Neural cell (in vitro differentiated cells): ENCODE measurements at regions not wholly inside any gene's neighbourhood (a gene's known extent, or its start where the extent isn't known, plus 50 kb on each side); places are given as distances from the start of the nearest gene placed in this dataset.

Experiments
- H2AFZ ChIP-seq: fragments of 200-600, 300-800 bp; sonication (generic), shearing (Covaris generic); 2 replicates; pipeline ENCODE4 v1.6.0; 2014; ENCODE audit warnings: low read depth, mild to moderate bottlenecking, antibody characterized with exemption, low read length, moderate library complexity
- H3F3A ChIP-seq: fragments of 200-600 bp; shearing (Covaris generic); 2 replicates; pipeline ENCODE4 v1.6.1; 2016; ENCODE audit warnings: mild to moderate bottlenecking, moderate library complexity, mixed read lengths, antibody characterized with exemption, low read length; ENCODE audit not compliant: insufficient read depth, poor library complexity, severe bottlenecking
- H3K27ac ChIP-seq: fragments of 200-600, 300-800 bp; sonication (generic), shearing (Covaris generic); 2 replicates; pipeline ENCODE4 v1.5.1; 2014; ENCODE audit warnings: mild to moderate bottlenecking, low read length, moderate library complexity
- H3K27me3 ChIP-seq: fragments of 300-800, 200-600 bp; sonication (generic), shearing (Covaris generic); 2 replicates; pipeline ENCODE4 v1.6.0; 2014; ENCODE audit warnings: mild to moderate bottlenecking, low read depth, low read length, moderate library complexity; ENCODE audit not compliant: insufficient read depth
- H3K36me3 ChIP-seq: fragments of 300-800, 200-600 bp; sonication (generic), shearing (Covaris generic); 2 replicates; pipeline ENCODE4 v1.5.1; 2014; ENCODE audit warnings: mild to moderate bottlenecking, antibody characterized with exemption, low read length, moderate library complexity; ENCODE audit not compliant: insufficient read depth
- H3K4me2 ChIP-seq: fragments of 300-800, 200-600 bp; sonication (generic), shearing (Covaris generic); 2 replicates; pipeline ENCODE4 v1.6.0; 2014; ENCODE audit warnings: mild to moderate bottlenecking, low read length
- H3K4me3 ChIP-seq: fragments of 300-800, 200-600 bp; sonication (generic), shearing (Covaris generic); 2 replicates; pipeline ENCODE4 v1.5.1; 2014; ENCODE audit warnings: mild to moderate bottlenecking, low read length, moderate library complexity
- H3K79me2 ChIP-seq: fragments of 200-600 bp; shearing (Covaris generic); replicated peaks from 2 replicates; pipeline ENCODE4 v1.6.0; 2014; ENCODE audit warnings: mild to moderate bottlenecking, low read length, moderate library complexity; ENCODE audit not compliant: insufficient read depth
- H3K9ac ChIP-seq: fragments of 300-800, 200-600 bp; sonication (generic), shearing (Covaris generic); 2 replicates; pipeline ENCODE4 v1.6.1; 2016; ENCODE audit warnings: mild to moderate bottlenecking, low read length, mixed read lengths
- H3K9me2 ChIP-seq: fragments of 200-600 bp; shearing (Covaris generic); 2 replicates; pipeline ENCODE4 v1.6.1; 2016; ENCODE audit warnings: mild to moderate bottlenecking, low read length, mixed read lengths; ENCODE audit not compliant: insufficient read depth
- H3K9me3 ChIP-seq: fragments of 200-600, 300-800 bp; sonication (generic), shearing (Covaris generic); 2 replicates; pipeline ENCODE4 v1.6.1; 2016; ENCODE audit warnings: mild to moderate bottlenecking, mixed run types, low read length, moderate library complexity, mixed read lengths
- H4K20me1 ChIP-seq: fragments of 200-600 bp; shearing (Covaris generic); 2 replicates; pipeline ENCODE4 v1.6.1; 2016; ENCODE audit warnings: mild to moderate bottlenecking, mixed run types; ENCODE audit not compliant: insufficient read depth
- EP300 ChIP-seq: fragments of 450-650 bp; conservative IDR thresholded peaks from 2 replicates; pipeline ENCODE4 v1.6.1; 2014; ENCODE audit warnings: antibody characterized with exemption, mild to moderate bottlenecking, moderate library complexity; ENCODE audit not compliant: poor library complexity, severe bottlenecking
- EZH2 ChIP-seq: fragments of 200-600, 300-800 bp; shearing (Covaris generic), sonication (generic); IDR thresholded peaks from 2 replicates; pipeline ENCODE4 v1.6.1; 2014; ENCODE audit warnings: antibody characterized with exemption, low read length, borderline replicate concordance, mild to moderate bottlenecking; ENCODE audit not compliant: insufficient read depth, poor library complexity, severe bottlenecking
- MXI1 ChIP-seq: fragments of 450-650 bp; conservative IDR thresholded peaks from 2 replicates; pipeline ENCODE4 v1.6.1; 2014; ENCODE audit warnings: antibody characterized with exemption, mild to moderate bottlenecking; ENCODE audit not compliant: poor library complexity, severe bottlenecking
- POLR2AphosphoS5 ChIP-seq: IDR thresholded peaks from 2 replicates; pipeline ENCODE4 v1.6.1; 2012
- RAD21 ChIP-seq: fragments of 450-650 bp; conservative IDR thresholded peaks from 2 replicates; pipeline ENCODE4 v1.6.1; 2014; ENCODE audit warnings: antibody characterized with exemption, mild to moderate bottlenecking, moderate library complexity
- SMC3 ChIP-seq: fragments of 450-650 bp; conservative IDR thresholded peaks from 2 replicates; pipeline ENCODE4 v1.6.1; 2014; ENCODE audit warnings: antibody characterized with exemption, mild to moderate bottlenecking, moderate library complexity; ENCODE audit not compliant: poor library complexity
- TAF1 ChIP-seq: IDR thresholded peaks from 2 replicates; pipeline ENCODE4 v1.6.1; 2012; ENCODE audit warnings: low read depth
- TF ChIP-seq, protein P1 (sequence below): fragments of 450-650 bp; IDR thresholded peaks from 2 replicates; pipeline ENCODE4 v1.5.1; 2014; ENCODE audit warnings: antibody characterized with exemption, mild to moderate bottlenecking, moderate library complexity; ENCODE audit not compliant: poor library complexity, severe bottlenecking
- TF ChIP-seq, protein P2 (sequence below): IDR thresholded peaks from 2 replicates; pipeline ENCODE4 v1.6.1; 2012; ENCODE audit warnings: borderline replicate concordance

DNA sequence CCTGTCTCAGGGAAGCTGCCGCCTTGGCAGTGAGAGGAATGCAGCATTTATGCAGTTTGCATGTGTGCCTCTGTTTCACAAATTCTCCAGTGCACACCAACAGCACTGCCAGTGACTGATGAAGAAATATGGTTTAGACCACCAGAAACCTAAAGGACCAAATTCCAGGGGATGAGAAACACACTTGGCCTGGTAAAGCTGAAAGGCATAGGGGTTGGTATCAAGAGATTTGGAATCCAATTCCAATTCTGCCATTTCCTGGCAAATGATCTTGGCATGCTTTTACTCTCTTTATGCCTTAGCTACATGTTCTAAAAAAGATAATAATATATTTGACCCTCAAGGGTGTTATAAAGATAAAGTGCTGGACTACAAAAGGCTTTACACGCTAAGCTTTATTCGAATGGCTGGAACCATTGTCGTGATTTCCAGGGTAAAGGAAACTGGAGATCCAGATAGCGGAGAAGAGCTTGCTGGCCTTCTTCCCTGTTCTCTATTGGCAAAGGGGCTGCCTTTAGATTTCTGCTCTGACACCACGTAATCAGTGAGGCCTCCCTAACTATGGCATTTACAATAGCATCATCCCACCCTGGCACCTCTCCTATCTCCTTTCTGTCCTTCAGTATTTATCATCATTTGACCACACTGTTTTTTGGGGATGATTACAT is 359.8 kb upstream of the ASIC2 start:
- no peak overlapping the region for H3K9ac ChIP-seq
- no peaks in the 10 kb centered on the region for H3K9me2 ChIP-seq
- H3K4me2 ChIP-seq, result no peak overlapping the region
- no peaks in the 10 kb centered on the region for H3K36me3 ChIP-seq
- no peaks in the 10 kb centered on the region for H3K27me3 ChIP-seq
- no peaks in the 10 kb centered on the region for H3F3A ChIP-seq
- no peak overlapping the region for H2AFZ ChIP-seq
- no peaks in the 10 kb centered on the region for H3K79me2 ChIP-seq
- no peak overlapping the region for H3K4me3 ChIP-seq
- H3K27ac ChIP-seq, result no peak overlapping the region
- TF ChIP-seq RAD21 (no peak), EP300 (no peak), POLR2AphosphoS5 (no peak), MXI1 (no peak), SMC3 (no peak), EZH2 (no peak), TAF1 (no peak)
- TF ChIP-seq, protein P1, sequence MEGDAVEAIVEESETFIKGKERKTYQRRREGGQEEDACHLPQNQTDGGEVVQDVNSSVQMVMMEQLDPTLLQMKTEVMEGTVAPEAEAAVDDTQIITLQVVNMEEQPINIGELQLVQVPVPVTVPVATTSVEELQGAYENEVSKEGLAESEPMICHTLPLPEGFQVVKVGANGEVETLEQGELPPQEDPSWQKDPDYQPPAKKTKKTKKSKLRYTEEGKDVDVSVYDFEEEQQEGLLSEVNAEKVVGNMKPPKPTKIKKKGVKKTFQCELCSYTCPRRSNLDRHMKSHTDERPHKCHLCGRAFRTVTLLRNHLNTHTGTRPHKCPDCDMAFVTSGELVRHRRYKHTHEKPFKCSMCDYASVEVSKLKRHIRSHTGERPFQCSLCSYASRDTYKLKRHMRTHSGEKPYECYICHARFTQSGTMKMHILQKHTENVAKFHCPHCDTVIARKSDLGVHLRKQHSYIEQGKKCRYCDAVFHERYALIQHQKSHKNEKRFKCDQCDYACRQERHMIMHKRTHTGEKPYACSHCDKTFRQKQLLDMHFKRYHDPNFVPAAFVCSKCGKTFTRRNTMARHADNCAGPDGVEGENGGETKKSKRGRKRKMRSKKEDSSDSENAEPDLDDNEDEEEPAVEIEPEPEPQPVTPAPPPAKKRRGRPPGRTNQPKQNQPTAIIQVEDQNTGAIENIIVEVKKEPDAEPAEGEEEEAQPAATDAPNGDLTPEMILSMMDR, result no peak
- TF ChIP-seq, protein P2, sequence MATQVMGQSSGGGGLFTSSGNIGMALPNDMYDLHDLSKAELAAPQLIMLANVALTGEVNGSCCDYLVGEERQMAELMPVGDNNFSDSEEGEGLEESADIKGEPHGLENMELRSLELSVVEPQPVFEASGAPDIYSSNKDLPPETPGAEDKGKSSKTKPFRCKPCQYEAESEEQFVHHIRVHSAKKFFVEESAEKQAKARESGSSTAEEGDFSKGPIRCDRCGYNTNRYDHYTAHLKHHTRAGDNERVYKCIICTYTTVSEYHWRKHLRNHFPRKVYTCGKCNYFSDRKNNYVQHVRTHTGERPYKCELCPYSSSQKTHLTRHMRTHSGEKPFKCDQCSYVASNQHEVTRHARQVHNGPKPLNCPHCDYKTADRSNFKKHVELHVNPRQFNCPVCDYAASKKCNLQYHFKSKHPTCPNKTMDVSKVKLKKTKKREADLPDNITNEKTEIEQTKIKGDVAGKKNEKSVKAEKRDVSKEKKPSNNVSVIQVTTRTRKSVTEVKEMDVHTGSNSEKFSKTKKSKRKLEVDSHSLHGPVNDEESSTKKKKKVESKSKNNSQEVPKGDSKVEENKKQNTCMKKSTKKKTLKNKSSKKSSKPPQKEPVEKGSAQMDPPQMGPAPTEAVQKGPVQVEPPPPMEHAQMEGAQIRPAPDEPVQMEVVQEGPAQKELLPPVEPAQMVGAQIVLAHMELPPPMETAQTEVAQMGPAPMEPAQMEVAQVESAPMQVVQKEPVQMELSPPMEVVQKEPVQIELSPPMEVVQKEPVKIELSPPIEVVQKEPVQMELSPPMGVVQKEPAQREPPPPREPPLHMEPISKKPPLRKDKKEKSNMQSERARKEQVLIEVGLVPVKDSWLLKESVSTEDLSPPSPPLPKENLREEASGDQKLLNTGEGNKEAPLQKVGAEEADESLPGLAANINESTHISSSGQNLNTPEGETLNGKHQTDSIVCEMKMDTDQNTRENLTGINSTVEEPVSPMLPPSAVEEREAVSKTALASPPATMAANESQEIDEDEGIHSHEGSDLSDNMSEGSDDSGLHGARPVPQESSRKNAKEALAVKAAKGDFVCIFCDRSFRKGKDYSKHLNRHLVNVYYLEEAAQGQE, result no peak
- H3K9me3 ChIP-seq, result no peaks in the 10 kb centered on the region
- H4K20me1 ChIP-seq, result no peaks in the 10 kb centered on the region

GRCh38 chr17:33653399-33653788 is 360.3 kb upstream of the ASIC2 start:
- TF ChIP-seq, protein P1, result no peak
- TF ChIP-seq SMC3, result no peak

More at GRCh38 chr17:33653399-33653788, 360.3 kb upstream of the ASIC2 start:
- no peak overlapping the region for H3K9ac ChIP-seq
- H3K36me3 ChIP-seq, result no peaks in the 10 kb centered on the region
- no peaks in the 10 kb centered on the region for H3K9me2 ChIP-seq
- H2AFZ ChIP-seq, result no peak overlapping the region
- no peak overlapping the region for H3K4me2 ChIP-seq
- no peaks in the 10 kb centered on the region for H4K20me1 ChIP-seq
- H3K9me3 ChIP-seq, result no peaks in the 10 kb centered on the region
- H3K27me3 ChIP-seq, result no peaks in the 10 kb centered on the region
- no peak overlapping the region for H3K4me3 ChIP-seq
- no peak overlapping the region for H3K27ac ChIP-seq
- H3K79me2 ChIP-seq, result no peaks in the 10 kb centered on the region
- no peaks in the 10 kb centered on the region for H3F3A ChIP-seq
